RWPE2 (cell line): ENCODE measurements at regions not wholly inside any gene's neighbourhood (a gene's known extent, or its start where the extent isn't known, plus 50 kb on each side); places are given as distances from the start of the nearest gene placed in this dataset.
"Not testable (repeated sequence)": the region's sequence is repeated elsewhere in the genome, so short reads cannot be mapped to it uniquely, and the experiment has no call there.

ENCODE experiments used
- ATAC-seq: fragments of 200-7000 bp; cut with Tn5 transposase; 3 replicates; pipeline ENCODE4 v1.9.1; 2021; ENCODE audit warnings: low read depth
- DNase-seq: peaks from one replicate; pipeline ENCODE4 v3.0.0-alpha.2; 2020; ENCODE audit warnings: low spot score
- H3K27ac ChIP-seq: fragments of 450-650 bp; 2 replicates; pipeline ENCODE4 v1.5.1; 2017; ENCODE audit warnings: mild to moderate bottlenecking; ENCODE audit not compliant: poor library complexity, severe bottlenecking
- H3K27me3 ChIP-seq: fragments of 250-450 bp; sonication (Bioruptor Pico); 2 replicates; pipeline ENCODE4 v1.5.1; 2021; ENCODE audit warnings: mild to moderate bottlenecking, moderate library complexity; ENCODE audit not compliant: insufficient read depth, poor library complexity, severe bottlenecking
- H3K36me3 ChIP-seq: fragments of 250-450 bp; sonication (Bioruptor Pico); 2 replicates; pipeline ENCODE4 v1.5.1; 2020; ENCODE audit warnings: low read depth, mild to moderate bottlenecking, moderate library complexity
- H3K4me1 ChIP-seq: fragments of 250-450 bp; sonication (Bioruptor Pico); 2 replicates; pipeline ENCODE4 v1.5.1; 2021; ENCODE audit warnings: mild to moderate bottlenecking, moderate library complexity; ENCODE audit not compliant: insufficient read depth, poor library complexity, severe bottlenecking
- H3K4me3 ChIP-seq: fragments of 250-450 bp; sonication (Bioruptor Pico); 2 replicates; pipeline ENCODE4 v1.5.1; 2021; ENCODE audit warnings: mild to moderate bottlenecking, moderate library complexity; ENCODE audit not compliant: severe bottlenecking
- H3K9me3 ChIP-seq: fragments of 250-450 bp; sonication (Bioruptor Pico); 2 replicates; pipeline ENCODE4 v1.5.1; 2021; ENCODE audit warnings: mild to moderate bottlenecking, moderate library complexity; ENCODE audit not compliant: severe bottlenecking
- TF ChIP-seq, protein P1 (sequence below): fragments of 450-650 bp; IDR thresholded peaks from one replicate; pipeline ENCODE4 v1.5.1; 2017; ENCODE audit warnings: mild to moderate bottlenecking, moderate library complexity; ENCODE audit not compliant: poor library complexity, severe bottlenecking

DNA sequence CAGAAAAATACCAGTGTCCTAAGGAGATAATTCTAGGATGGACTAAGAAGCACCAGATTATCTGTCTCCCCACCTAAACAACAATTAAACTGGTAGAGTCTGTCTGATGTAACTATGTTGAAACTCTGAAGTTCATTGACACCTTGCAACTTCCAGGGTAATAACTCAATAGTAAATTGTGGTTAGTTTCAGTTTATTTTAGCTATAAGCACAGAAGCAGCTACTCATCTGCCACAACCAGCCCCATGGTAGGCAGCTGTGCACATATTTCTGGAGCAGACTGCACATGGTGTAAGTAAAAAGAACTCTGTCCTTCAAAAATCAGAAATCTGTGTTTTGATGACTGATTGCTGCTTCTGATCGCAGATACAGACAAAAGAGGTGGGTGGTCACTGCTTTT lies 852.1 kb downstream of the CDH11 start:
- DNase-seq (no peak), ATAC-seq (no peak)
- no peaks in the 10 kb centered on the region for H3K36me3 ChIP-seq

GRCh38 chr16:64265756-64266155 lies 856.1 kb downstream of the CDH11 start:
- ATAC-seq: no peak
- H3K4me1 ChIP-seq: no peaks in the 10 kb centered on the region
- H3K27me3 ChIP-seq: peaks cover 9% of the 10 kb centered on the region
- no peak overlapping the region for H3K4me3 ChIP-seq
- TF ChIP-seq, protein P1, sequence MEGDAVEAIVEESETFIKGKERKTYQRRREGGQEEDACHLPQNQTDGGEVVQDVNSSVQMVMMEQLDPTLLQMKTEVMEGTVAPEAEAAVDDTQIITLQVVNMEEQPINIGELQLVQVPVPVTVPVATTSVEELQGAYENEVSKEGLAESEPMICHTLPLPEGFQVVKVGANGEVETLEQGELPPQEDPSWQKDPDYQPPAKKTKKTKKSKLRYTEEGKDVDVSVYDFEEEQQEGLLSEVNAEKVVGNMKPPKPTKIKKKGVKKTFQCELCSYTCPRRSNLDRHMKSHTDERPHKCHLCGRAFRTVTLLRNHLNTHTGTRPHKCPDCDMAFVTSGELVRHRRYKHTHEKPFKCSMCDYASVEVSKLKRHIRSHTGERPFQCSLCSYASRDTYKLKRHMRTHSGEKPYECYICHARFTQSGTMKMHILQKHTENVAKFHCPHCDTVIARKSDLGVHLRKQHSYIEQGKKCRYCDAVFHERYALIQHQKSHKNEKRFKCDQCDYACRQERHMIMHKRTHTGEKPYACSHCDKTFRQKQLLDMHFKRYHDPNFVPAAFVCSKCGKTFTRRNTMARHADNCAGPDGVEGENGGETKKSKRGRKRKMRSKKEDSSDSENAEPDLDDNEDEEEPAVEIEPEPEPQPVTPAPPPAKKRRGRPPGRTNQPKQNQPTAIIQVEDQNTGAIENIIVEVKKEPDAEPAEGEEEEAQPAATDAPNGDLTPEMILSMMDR: no peak
- H3K27ac ChIP-seq: no peak overlapping the region
- no peaks in the 10 kb centered on the region for H3K9me3 ChIP-seq
- no peak for DNase-seq
- H3K36me3 ChIP-seq: no peaks in the 10 kb centered on the region

More for the DNA sequence above, 852.1 kb downstream of the CDH11 start:
- no peak overlapping the region for H3K27ac ChIP-seq
- H3K4me1 ChIP-seq: no peaks in the 10 kb centered on the region
- H3K27me3 ChIP-seq: peaks cover 10% of the 10 kb centered on the region
- no peaks in the 10 kb centered on the region for H3K9me3 ChIP-seq
- no peak overlapping the region for H3K4me3 ChIP-seq
- TF ChIP-seq, protein P1: no peak

- H3K27ac ChIP-seq, ATAC-seq, H3K4me3 ChIP-seq, H3K9me3 ChIP-seq, H3K36me3 ChIP-seq, DNase-seq, H3K4me1 ChIP-seq, H3K27me3 ChIP-seq: not testable (repeated sequence)
Observed at GRCh38 chr16:64260631-64261401, 861.0 kb downstream of the CDH11 start.

- H3K9me3 ChIP-seq: no peaks in the 10 kb centered on the region
- no peak overlapping the region for H3K4me3 ChIP-seq
- ATAC-seq (no peak), DNase-seq (no peak)
- TF ChIP-seq, protein P1: no peak
- H3K36me3 ChIP-seq: no peaks in the 10 kb centered on the region
- no peaks in the 10 kb centered on the region for H3K4me1 ChIP-seq
- H3K27ac ChIP-seq: no peak overlapping the region
- no peaks in the 10 kb centered on the region for H3K27me3 ChIP-seq
Observed at GRCh38 chr16:64254443-64255367, 867.2 kb downstream of the CDH11 start.

DNA sequence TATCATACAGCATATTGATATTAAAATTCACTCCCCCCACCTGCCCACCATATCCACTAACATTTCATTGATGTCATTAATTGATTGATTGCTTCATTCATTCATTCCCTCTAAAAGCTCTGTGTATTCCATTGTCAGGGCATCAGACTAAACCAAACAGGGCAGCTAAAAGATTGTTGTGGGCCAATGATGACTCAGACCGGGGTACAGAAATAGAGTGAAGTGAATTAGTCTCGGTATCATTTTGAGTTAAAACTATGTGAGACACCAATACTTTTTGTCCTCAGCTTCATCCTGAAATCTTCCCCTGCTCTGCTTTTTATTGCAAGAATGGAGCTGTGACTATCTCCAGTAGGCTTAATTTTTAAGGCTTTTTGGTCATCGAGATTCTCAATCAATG lies 868.3 kb downstream of the CDH11 start:
- TF ChIP-seq, protein P1: no peak
- H3K4me1 ChIP-seq: no peaks in the 10 kb centered on the region
- ATAC-seq (no peak), DNase-seq (no peak)
- H3K36me3 ChIP-seq: no peaks in the 10 kb centered on the region
- H3K9me3 ChIP-seq: no peaks in the 10 kb centered on the region
- no peaks in the 10 kb centered on the region for H3K27me3 ChIP-seq
- no peak overlapping the region for H3K4me3 ChIP-seq
- no peak overlapping the region for H3K27ac ChIP-seq
